Vagina (tissue), 2 donors: ENCODE measurements at regions not wholly inside any gene's neighbourhood (a gene's known extent, or its start where the extent isn't known, plus 50 kb on each side); places are given as distances from the start of the nearest gene placed in this dataset.

Experiments
- DNase-seq, 2 donors: peaks; one replicate each; pipeline ENCODE4 v3.0.0-alpha.2; 2017; ENCODE audit errors: extremely low spot score in 2 of 2
- H3K27ac ChIP-seq: fragments of 200-600 bp; sonication (generic); one replicate; pipeline ENCODE4 v1.5.1; 2019
- H3K27me3 ChIP-seq: fragments of 200-600 bp; sonication (generic); one replicate; pipeline ENCODE4 v1.5.1; 2019
- H3K36me3 ChIP-seq, 2 donors: fragments of 200-600 bp; sonication (generic); one replicate each; pipeline ENCODE4 v1.5.1; 2017 to 2019
- H3K4me1 ChIP-seq: fragments of 200-600 bp; sonication (generic); one replicate; pipeline ENCODE4 v1.5.1; 2019
- H3K4me3 ChIP-seq, 2 donors: fragments of 200-600 bp; sonication (generic); 1 replicate in 1 of 2; 2 replicates in 1 of 2; pipeline ENCODE4 v1.5.1; 2016 to 2019
- H3K9me3 ChIP-seq: fragments of 200-600 bp; sonication (generic); one replicate; pipeline ENCODE4 v1.5.1; 2019
- POLR2A ChIP-seq, 2 donors: fragments of 450-650 bp; IDR thresholded peaks; one replicate each; pipeline ENCODE4 v1.6.1; 2017; ENCODE audit warnings: antibody characterized with exemption in 2 of 2, mild to moderate bottlenecking in 2 of 2, moderate library complexity in 2 of 2
- POLR2AphosphoS5 ChIP-seq, 2 donors: sonication (generic); formaldehyde crosslinking; IDR thresholded peaks; one replicate each; pipeline ENCODE4 v1.9.0; 2017; ENCODE audit warnings: antibody characterized with exemption in 2 of 2, mild to moderate bottlenecking in 2 of 2, low read depth in 1 of 2; ENCODE audit not compliant: insufficient read depth in 1 of 2
- intact Hi-C: fragments of 100-400 bp; cut with DNase I; formaldehyde crosslinking; loops from one replicate; pipeline ENCODE4 v1.15.1; 2023
- TF ChIP-seq, protein P1 (sequence below), 3 experiments: fragments of 450-650 bp in 2 of 3; fragments of 200-600 bp in 1 of 3; sonication (generic) in 1 of 3; IDR thresholded peaks; one replicate each; pipeline ENCODE4 v1.5.1; 2017 to 2019; ENCODE audit warnings: antibody characterized with exemption in 3 of 3, mild to moderate bottlenecking in 2 of 3, moderate library complexity in 2 of 3

DNA sequence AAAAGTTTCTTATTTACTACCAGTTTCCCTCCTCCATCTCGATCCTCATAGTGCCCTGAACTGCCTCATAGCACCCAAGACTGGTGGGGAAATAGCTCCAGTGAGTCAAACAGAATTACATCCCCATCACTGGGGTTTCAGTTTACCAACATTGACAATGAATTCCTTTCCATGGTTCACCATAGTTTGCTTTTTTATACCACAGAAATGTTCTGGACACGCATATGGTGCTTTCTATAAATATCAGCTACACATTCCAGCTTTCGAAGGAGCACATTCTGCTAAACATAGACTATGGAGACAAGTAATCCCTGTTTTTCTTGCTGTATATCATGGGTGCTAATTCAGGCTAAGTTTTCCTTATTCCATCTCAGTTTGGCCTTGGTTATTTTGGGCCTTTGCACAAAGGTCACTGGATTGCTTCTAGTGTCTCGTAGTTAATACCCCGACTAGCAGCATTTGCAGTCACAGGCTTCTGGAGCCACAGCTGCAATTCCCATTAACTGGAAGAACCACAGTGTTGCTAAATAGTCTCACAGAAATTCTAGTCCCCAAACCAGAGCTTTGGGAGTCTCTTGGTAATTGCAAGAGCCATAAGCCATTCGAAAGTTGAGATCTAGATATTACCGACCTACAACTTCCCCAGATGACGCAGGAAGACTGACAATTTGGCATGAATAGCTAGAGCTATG lies 53.4 kb upstream of the TRPC3 start:
- no peak for DNase-seq
- no peaks in the 10 kb centered on the region for H3K27me3 ChIP-seq
- intact Hi-C loops, result no loop called here
- TF ChIP-seq POLR2A (IDR thresholded peaks at IDR 0.05) (no peak), POLR2AphosphoS5 (IDR thresholded peaks at IDR 0.05; ENCODE audit: insufficient read depth in 1 of 2, low read depth in 1 of 2) (no peak)
- TF ChIP-seq, protein P1, sequence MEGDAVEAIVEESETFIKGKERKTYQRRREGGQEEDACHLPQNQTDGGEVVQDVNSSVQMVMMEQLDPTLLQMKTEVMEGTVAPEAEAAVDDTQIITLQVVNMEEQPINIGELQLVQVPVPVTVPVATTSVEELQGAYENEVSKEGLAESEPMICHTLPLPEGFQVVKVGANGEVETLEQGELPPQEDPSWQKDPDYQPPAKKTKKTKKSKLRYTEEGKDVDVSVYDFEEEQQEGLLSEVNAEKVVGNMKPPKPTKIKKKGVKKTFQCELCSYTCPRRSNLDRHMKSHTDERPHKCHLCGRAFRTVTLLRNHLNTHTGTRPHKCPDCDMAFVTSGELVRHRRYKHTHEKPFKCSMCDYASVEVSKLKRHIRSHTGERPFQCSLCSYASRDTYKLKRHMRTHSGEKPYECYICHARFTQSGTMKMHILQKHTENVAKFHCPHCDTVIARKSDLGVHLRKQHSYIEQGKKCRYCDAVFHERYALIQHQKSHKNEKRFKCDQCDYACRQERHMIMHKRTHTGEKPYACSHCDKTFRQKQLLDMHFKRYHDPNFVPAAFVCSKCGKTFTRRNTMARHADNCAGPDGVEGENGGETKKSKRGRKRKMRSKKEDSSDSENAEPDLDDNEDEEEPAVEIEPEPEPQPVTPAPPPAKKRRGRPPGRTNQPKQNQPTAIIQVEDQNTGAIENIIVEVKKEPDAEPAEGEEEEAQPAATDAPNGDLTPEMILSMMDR (IDR thresholded peaks at IDR 0.05), result no peak
- no peaks in the 10 kb centered on the region for H3K9me3 ChIP-seq
- H3K27ac ChIP-seq, result no peak overlapping the region
- no peak overlapping the region for H3K4me3 ChIP-seq
- H3K36me3 ChIP-seq, result no peaks in the 10 kb centered on the region
- H3K4me1 ChIP-seq, result no peaks in the 10 kb centered on the region

DNA sequence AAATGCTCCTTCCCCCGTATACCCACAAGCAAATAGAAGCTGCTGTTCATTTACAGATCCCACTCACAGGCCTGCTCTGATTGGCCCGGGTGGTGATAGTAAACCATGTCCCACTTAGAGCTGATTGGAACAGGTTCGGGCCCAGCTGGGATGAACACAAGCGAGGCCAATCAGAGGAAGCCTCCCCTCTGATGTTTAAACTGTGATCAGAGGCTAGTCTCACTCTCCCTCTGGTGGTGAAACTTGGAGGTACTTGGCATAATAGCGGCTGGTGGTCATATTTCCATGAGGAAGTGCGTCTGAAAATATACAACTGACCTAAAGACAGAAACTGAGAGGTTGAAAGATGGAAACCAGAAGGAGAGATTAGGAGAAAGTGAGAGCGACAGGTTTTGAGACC lies 51.5 kb upstream of the TRPC3 start:
- Histone ChIP-seq H3K9me3 (no peaks in the 10 kb centered on the region), H3K27ac (no peak overlapping the region), H3K27me3 (no peaks in the 10 kb centered on the region), H3K4me3 (no peak overlapping the region), H3K4me1 (no peaks in the 10 kb centered on the region), H3K36me3 (no peaks in the 10 kb centered on the region)
- no peak for DNase-seq
- intact Hi-C loops, result no loop called here
- TF ChIP-seq, protein P1 (IDR thresholded peaks at IDR 0.05), result peak in 1 of 3 experiments; percentile 16
- TF ChIP-seq POLR2AphosphoS5 (IDR thresholded peaks at IDR 0.05; ENCODE audit: insufficient read depth in 1 of 2, low read depth in 1 of 2), result no peak
